ENCODE measurements at regions not wholly inside any gene's neighbourhood (a gene's known extent, or its start where the extent isn't known, plus 50 kb on each side); places are given as distances from the start of the nearest gene placed in this dataset.
"Not testable (repeated sequence)": the region's sequence is repeated elsewhere in the genome, so short reads cannot be mapped to it uniquely, and the experiment has no call there.

GRCh38 chr21:25215698-25216384, 391.4 kb downstream of the MRPL39 start:
- no peak for DNase-seq

GRCh38 chr21:25214676-25215075, 392.6 kb downstream of the MRPL39 start:
- no peak for DNase-seq

- DNase-seq, result no peak
Observed at GRCh38 chr21:25199944-25200343, 407.3 kb downstream of the MRPL39 start.

GRCh38 chr21:25191141-25191540, 416.1 kb downstream of the MRPL39 start:
- DNase-seq, result no peak

DNA sequence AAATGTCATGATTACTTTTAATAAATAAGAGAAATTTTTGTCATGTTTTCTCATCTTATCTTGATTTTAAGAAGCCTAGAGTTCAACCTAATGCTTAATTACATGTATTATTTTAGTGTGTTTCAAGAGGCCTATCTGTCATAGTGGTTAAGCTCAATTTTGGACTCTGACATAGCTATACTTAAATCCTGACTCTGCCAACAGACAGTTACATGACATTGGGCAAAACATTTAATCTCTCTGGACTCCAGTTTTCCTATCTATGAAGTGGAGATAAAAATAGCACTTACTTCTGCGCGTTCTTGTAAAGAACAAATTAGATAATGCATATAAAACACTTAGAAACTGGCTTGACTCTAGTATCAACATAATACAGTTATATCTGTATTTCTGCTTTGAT, 417.8 kb downstream of the MRPL39 start:
- no peak for DNase-seq

GRCh38 chr21:25188677-25189079, 418.6 kb downstream of the MRPL39 start:
- DNase-seq, result no peak

GRCh38 chr21:25186273-25186672, 421.0 kb downstream of the MRPL39 start:
- no peak for DNase-seq

DNA sequence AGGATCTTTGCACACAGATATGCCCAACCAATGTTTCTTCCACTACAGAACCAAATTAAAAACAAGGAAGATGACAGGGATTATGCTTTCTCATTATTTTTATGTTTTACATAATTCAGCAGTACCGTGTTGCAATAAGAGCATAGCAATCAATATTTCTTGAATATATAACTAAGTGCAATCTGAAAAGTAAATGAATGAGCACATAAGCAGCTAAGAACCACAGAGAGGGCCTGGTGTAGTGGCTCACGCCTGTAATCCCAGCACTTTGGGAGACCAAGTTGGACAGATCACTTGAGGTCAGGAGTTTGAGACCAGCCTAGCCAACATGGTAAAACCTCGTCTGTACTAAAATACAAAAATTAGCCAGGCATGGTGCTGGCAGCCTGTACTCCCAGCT, 423.7 kb downstream of the MRPL39 start:
- no peak for DNase-seq

DNA sequence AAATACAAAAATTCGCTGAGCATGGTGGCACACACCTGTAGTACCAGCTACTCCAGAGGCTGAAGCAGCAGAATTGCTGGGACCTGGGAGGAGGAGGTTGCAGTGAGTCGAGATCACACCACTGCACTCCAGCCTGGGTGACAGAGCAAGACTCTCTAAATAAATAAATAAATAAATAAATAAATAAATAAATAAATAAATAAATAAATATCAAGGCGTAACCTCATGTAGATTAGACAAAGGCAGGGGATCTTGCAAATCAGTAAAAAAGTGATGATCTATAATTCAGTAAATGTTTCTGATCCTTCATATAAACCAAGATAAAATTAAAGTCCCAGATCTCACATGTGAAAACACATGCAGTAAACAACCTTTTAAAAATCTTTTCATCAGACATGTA, 425.6 kb downstream of the MRPL39 start:
- not testable (repeated sequence) for DNase-seq

GRCh38 chr21:25179116-25179515, 428.2 kb downstream of the MRPL39 start:
- DNase-seq, result no peak

- DNase-seq, result no peak
Observed at GRCh38 chr21:25176637-25177412, 430.5 kb downstream of the MRPL39 start.

GRCh38 chr21:25175938-25176337, 431.3 kb downstream of the MRPL39 start:
- no peak for DNase-seq

GRCh38 chr21:25171438-25171837, 435.8 kb downstream of the MRPL39 start:
- no peak for DNase-seq

DNA sequence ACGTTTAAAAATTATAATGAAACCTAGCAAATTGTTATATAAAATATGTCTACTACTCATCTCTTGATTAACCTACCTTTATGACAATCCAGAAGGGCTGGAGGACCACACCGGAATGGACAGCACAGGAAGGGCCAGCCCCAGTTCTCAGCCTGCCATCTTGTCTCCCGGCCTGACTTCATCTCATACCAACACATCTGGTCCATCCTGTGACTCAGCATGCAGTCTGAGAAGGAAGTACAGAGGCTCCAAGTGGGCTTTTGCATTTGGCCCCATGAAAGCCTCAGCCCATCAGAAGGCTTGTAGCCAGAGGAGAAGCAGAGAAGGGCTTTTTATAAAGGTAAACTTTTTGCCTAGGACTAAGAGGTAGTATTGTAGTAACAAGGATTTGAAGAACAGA, 436.6 kb downstream of the MRPL39 start:
- DNase-seq, result no peak

DNA sequence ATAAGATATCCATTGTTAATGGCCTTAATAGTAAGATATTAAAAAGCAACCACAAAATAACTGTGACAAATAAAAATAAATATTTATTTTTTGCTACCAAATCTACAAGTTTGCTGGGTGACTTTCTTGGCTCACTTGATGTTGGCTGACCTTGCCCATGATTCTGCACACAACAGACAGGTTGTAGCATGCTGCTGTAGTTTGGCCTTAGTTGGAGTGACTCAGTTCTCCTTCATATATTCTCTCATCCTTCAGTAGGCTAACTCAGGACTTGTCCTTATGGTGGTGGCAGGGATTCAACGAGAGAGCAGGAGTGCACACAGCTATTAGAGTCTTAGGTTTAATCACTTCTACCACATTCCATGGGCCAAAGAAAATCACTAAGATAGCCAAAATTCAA, 437.9 kb downstream of the MRPL39 start:
- DNase-seq, result no peak

- DNase-seq, result not testable (repeated sequence)
Observed at GRCh38 chr21:25166904-25167303, 440.4 kb downstream of the MRPL39 start.

GRCh38 chr21:25161571-25161970, 445.7 kb downstream of the MRPL39 start:
- no peak for DNase-seq

DNA sequence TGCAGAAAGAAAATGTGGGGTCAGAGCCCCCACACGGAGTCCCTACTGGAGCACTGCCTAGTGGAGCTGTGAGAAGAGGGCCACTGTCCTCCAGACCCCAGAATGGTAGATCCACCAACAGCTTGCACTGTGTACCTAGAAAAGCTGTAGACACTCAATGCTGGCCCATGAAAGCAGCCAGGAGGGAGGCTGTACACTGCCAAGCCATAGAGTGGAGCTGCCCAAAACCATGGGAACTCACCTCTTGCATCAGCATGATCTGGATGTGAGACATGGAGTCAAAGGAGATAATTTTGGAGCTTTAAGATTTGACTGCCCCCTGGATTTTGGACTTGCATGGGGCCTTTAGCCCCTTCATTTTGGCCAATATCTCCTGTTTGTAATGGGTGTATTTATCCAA, 452.3 kb downstream of the MRPL39 start:
- DNase-seq, result not testable (repeated sequence)

- DNase-seq, result no peak
Observed at GRCh38 chr21:25149022-25149421, 458.3 kb downstream of the MRPL39 start.

- no peak for DNase-seq
Observed at GRCh38 chr21:25139414-25139813, 467.9 kb downstream of the MRPL39 start.

GRCh38 chr21:25133939-25134338, 473.3 kb downstream of the MRPL39 start:
- DNase-seq, result no peak

DNA sequence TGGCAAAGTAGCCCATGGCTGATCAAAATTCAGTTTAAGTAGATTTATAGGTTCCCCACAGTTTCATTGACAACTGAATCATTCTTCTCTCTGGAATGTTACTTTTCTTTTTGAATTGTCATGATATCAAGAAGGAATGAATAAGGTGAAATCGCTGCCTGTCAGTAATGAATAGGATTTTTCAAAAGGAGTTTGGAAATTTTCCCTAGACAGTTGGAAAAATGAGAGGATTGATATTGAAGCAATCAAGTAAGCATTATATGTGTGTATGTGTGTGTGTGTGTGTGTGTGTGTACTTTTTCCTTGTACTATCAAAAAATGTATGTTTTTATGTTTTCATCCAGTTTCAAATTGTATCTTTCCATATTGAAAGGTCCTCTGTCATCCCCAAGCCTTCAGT, 479.5 kb downstream of the MRPL39 start:
- no peak for DNase-seq

GRCh38 chr21:25127007-25127406, 480.3 kb downstream of the MRPL39 start:
- no peak for DNase-seq

- DNase-seq, result no peak
Observed at GRCh38 chr21:25126564-25126963, 480.7 kb downstream of the MRPL39 start.

GRCh38 chr21:25118648-25119047, 488.6 kb downstream of the MRPL39 start:
- DNase-seq, result no peak

Measured in islet precursor cell (in vitro differentiated cells).